Esophagus squamous epithelium (tissue), 4 donors: ENCODE measurements at regions not wholly inside any gene's neighbourhood (a gene's known extent, or its start where the extent isn't known, plus 50 kb on each side); places are given as distances from the start of the nearest gene placed in this dataset.
"Not testable (repeated sequence)": the region's sequence is repeated elsewhere in the genome, so short reads cannot be mapped to it uniquely, and the experiment has no call there.

Source experiments
- POLR2A ChIP-seq, 4 donors: fragments of 450-650 bp; IDR thresholded peaks; one replicate each; pipeline ENCODE4 v1.6.1; 2017; ENCODE audit warnings: antibody characterized with exemption in 4 of 4, mild to moderate bottlenecking in 4 of 4, moderate library complexity in 3 of 4
- TF ChIP-seq, protein P1 (sequence below), 6 experiments: fragments of 450-650 bp in 4 of 6; fragments of 200-600 bp in 2 of 6; sonication (generic) in 2 of 6; IDR thresholded peaks; one replicate each; pipeline ENCODE4 v1.5.1; 2016 to 2019; ENCODE audit warnings: antibody characterized with exemption in 6 of 6, mild to moderate bottlenecking in 4 of 6, moderate library complexity in 4 of 6

DNA sequence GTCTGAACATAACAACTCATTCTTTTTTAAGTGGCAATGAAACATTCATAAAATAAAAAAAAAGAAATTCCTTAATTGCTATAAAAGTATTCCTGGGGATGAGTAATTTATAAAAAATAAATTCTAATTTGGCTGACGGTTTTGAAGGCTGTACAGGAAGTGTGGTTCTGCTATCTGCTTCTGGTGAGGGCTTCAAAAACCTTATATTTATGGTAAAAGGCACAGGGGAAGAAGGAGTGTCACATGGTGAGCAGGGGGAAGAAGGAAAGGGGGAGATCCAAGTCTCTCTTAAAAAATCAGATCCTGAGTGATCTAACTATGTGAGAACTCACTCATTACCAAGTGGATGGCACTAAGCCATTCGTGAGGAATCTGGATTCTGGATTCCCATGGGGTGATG is 539.0 kb downstream of the GOLGA6L6 start:
- TF ChIP-seq, protein P1, sequence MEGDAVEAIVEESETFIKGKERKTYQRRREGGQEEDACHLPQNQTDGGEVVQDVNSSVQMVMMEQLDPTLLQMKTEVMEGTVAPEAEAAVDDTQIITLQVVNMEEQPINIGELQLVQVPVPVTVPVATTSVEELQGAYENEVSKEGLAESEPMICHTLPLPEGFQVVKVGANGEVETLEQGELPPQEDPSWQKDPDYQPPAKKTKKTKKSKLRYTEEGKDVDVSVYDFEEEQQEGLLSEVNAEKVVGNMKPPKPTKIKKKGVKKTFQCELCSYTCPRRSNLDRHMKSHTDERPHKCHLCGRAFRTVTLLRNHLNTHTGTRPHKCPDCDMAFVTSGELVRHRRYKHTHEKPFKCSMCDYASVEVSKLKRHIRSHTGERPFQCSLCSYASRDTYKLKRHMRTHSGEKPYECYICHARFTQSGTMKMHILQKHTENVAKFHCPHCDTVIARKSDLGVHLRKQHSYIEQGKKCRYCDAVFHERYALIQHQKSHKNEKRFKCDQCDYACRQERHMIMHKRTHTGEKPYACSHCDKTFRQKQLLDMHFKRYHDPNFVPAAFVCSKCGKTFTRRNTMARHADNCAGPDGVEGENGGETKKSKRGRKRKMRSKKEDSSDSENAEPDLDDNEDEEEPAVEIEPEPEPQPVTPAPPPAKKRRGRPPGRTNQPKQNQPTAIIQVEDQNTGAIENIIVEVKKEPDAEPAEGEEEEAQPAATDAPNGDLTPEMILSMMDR (IDR thresholded peaks at IDR 0.05): not testable (repeated sequence)
- TF ChIP-seq POLR2A (IDR thresholded peaks at IDR 0.05): not testable (repeated sequence)
